ENCODE measurements at regions not wholly inside any gene's neighbourhood (a gene's known extent, or its start where the extent isn't known, plus 50 kb on each side); places are given as distances from the start of the nearest gene placed in this dataset.

GRCh38 chr1:212232090-212232489 is 53.1 kb upstream of the PPP2R5A start:
- TF ChIP-seq CTCF (conservative IDR thresholded peaks at IDR 0.05; ENCODE audit: low read depth, low read length) (no peak), EZH2phosphoT487 (IDR thresholded peaks at IDR 0.05; ENCODE audit: borderline replicate concordance, low read length) (no peak), EZH2 (IDR thresholded peaks at IDR 0.05; ENCODE audit: low read length, unreplicated experiment) (no peak)
